Erythroblast (primary cell): ENCODE measurements at regions not wholly inside any gene's neighbourhood (a gene's known extent, or its start where the extent isn't known, plus 50 kb on each side); places are given as distances from the start of the nearest gene placed in this dataset.

ENCODE experiments used
- GATA1 ChIP-seq: IDR thresholded peaks from 2 replicates; pipeline ENCODE4 v1.6.1; 2011; ENCODE audit warnings: low read depth, mild to moderate bottlenecking, control low read depth, low read length, moderate library complexity
- POLR2A ChIP-seq: IDR thresholded peaks from 2 replicates; pipeline ENCODE4 v1.6.1; 2011; ENCODE audit warnings: mild to moderate bottlenecking, low read length

DNA sequence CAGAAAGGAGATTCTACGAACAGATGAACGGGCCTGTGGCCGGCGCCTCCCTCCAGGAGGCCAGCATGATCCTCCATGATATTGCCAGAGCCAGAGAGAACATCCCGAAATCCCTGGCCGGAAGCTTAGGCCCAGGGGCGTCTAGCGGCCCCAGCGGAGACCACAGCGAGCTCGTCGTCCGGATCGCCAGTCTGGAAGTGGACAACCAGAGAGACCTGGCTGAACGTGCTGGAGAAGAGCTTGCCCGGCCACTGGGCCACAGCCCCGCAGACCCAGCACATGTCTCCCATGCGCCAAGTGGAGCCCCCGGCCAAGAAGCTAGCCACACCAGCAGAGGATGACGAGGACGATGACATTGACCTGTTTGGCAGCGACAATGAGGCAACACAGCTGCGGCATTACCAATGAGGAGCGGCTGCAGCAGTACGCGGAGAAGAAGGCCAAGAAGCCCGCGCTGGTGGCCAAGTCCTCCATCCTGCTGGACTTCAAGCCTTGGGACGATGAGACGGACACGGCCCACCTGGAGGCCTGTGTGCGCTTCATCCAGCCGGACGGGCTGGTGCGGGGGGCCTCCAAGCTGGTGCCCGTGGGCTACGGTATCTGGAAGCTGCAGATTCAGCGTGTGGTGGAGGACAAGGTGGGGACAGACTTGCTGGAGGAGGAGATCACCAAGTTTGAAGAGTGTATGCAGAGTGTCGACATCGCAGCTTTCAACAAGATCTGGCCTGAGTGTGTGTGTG, 78.8 kb upstream of the FRY start:
- TF ChIP-seq POLR2A = no peak
- no peak for TF ChIP-seq GATA1
